ENCODE measurements at regions not wholly inside any gene's neighbourhood (a gene's known extent, or its start where the extent isn't known, plus 50 kb on each side); places are given as distances from the start of the nearest gene placed in this dataset.

DNA sequence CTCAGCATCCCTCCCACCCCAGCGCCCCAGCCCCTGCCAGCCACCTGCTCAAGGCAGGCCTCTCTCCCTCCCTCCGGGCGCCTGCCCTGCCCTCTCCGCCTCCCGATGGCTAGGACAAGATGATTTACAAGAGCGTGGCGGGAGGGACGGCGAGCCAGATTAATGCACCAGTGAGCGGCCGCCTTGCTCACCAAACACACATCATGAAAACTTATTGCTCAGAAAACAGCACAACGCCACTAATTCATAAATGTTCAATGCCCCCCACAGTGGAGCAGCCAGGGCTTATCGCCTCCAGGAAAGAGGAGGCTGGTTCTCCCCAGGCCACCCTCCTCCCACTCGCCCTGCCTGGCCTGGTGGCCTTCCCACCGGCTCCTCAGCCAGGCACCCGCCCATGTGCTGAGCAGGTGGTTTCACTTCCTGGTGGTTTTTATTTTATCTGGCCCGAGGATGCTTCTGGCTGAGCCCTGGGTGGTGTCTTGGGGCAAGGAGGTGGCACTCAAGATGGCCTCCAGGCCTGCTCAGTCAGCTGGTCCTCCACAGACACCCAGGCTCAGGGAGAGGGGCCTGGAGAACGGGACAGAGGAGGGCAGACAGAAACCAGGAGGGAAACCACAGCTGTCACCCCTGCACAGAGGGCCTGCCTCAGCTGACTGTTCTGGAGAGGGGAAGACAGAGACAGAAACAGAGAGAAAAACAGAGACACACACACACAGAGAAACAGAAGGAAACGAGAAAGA lies 284.9 kb downstream of the UACA start:
- DNase-seq (ENCODE audit: extremely low read depth, low read depth) = no peak

- DNase-seq (ENCODE audit: extremely low read depth, low read depth) = no peak
These were observed 285.6 kb downstream of the UACA start for GRCh38 chr15:70477750-70478250.

DNA sequence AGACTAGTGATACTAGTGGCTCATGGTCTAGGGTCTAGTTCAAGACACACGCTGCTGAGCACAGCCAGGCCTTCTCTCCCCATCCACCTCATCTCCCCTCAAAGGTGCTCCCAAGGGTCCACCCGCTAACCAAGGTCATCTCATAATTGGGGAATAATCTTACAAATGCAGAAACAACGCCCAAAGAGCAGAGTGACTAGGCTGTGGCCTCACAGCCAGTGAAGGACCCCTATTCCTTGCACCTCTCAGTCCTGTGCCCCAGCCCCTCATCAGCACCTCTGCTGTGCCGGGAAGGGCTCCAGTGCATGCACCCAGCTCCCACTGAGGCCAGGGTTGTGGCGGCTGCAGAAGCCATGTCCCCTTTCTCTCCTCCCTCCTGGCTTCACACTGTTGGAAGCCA lies 286.9 kb downstream of the UACA start:
- no peak for DNase-seq (ENCODE audit: extremely low read depth, low read depth)

DNA sequence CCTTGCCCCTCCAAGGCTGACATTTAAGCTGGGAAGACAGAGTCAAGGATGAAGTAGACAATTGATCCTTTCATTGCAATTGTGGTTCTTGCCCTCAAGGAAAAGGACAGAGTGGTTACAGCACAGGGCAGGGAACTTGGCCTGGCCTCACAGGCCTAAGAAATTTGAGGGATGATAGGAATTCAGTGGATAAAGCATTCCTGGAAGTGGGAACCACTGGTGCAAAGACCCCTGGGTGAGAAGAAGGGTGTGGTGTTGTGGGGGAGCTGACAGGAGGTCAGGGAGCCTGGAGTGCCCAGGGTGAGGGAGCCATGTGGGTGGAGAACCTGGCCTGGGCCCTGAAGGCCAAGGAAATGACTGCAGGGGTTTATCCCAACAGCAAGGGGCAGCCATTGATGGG lies 287.4 kb downstream of the UACA start:
- DNase-seq (ENCODE audit: extremely low read depth, low read depth) = no peak

GRCh38 chr15:70475407-70475781 lies 288.0 kb downstream of the UACA start:
- DNase-seq (ENCODE audit: extremely low read depth, low read depth) = no peak

GRCh38 chr15:70474471-70475406 lies 288.6 kb downstream of the UACA start:
- peak; percentile 77 for DNase-seq (ENCODE audit: extremely low read depth, low read depth)

- no peak for DNase-seq (ENCODE audit: extremely low read depth, low read depth)
These were observed 289.6 kb downstream of the UACA start for GRCh38 chr15:70473581-70474370.

GRCh38 chr15:70471517-70471916 lies 291.8 kb downstream of the UACA start:
- no peak for DNase-seq (ENCODE audit: extremely low read depth, low read depth)

DNA sequence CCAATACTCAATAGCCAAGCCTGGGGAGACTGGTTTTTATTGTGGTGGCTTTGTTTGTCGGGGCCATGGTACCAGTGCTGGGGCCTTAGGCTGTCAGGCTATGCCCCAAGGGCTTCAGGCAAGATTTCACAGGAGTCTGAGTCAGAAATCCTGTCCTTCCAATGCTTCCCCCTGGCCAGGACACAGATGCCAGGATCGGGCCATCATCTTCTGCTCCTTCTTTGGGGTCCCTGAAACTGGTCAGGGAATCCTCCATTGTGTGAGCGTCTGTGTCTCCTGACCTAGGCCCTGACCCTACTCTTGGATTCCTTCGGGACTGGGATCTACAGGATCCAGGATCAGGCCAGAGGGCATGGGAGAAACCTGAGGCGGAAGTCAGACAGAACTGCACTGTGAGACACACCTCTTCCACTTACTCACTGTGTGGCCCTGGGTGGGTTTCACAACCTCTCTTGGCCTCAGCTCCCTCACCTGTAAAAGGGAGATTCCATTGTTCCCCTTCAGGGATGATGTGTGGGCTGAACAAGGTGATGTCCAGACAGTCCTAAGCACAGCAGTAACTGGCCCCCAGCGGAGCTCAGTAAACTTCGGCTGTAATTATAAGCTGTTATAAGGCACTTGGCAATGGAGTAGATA lies 292.7 kb downstream of the UACA start:
- DNase-seq (ENCODE audit: extremely low read depth, low read depth) = no peak

- DNase-seq (ENCODE audit: extremely low read depth, low read depth) = no peak
These were observed 293.5 kb downstream of the UACA start for GRCh38 chr15:70469651-70470555.

DNA sequence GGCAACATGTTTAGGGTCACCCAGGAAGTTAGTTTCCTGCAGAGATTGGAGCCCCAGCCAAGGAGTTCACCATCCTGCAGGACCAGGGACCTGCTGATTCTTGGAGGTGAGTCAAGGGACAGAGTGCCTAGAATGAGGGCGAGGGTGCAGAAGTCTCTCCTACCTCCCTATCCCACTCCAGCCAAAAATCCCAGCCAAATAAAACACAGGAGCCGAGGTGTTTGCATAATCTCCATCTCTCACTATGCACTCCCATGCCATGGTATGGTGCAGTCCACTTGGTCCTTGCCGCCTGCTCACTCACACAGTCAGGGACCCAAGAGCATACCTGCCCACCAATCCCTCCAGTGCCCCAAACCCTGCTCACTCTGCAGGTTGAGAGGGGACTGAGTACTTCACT lies 294.2 kb downstream of the UACA start:
- no peak for DNase-seq (ENCODE audit: extremely low read depth, low read depth)

- DNase-seq (ENCODE audit: extremely low read depth, low read depth) = peak; percentile 58
These were observed 296.3 kb downstream of the UACA start for GRCh38 chr15:70466895-70467529.

- DNase-seq (ENCODE audit: extremely low read depth, low read depth) = no peak
These were observed 297.1 kb downstream of the UACA start for GRCh38 chr15:70466305-70466704.

- no peak for DNase-seq (ENCODE audit: extremely low read depth, low read depth)
These were observed 297.5 kb downstream of the UACA start for GRCh38 chr15:70465812-70466211.

- no peak for DNase-seq (ENCODE audit: extremely low read depth, low read depth)
These were observed 299.9 kb downstream of the UACA start for GRCh38 chr15:70463453-70463834.

- no peak for DNase-seq (ENCODE audit: extremely low read depth, low read depth)
These were observed 301.4 kb downstream of the UACA start for GRCh38 chr15:70461992-70462391.

GRCh38 chr15:70461017-70461416 lies 302.3 kb downstream of the UACA start:
- no peak for DNase-seq (ENCODE audit: extremely low read depth, low read depth)

- DNase-seq (ENCODE audit: extremely low read depth, low read depth) = no peak
These were observed 304.0 kb downstream of the UACA start for GRCh38 chr15:70459312-70459711.

DNA sequence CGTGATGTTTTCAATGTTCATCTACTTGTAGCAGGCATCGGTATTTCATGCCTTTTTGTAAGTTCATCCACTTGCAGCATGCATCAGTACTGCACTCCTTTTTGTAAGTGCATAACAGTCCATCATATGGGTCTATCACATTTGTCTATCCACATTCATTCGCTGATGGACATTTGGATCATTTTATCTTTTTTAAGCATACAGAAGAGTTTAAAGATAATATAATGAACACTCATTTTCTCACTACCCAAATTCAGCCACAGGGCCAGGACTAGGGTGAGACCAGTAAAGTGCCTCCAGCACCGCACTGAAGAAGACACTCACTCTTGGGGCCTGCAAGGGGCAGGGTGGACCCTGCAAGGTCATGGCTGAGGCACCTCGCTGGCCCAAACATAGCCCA lies 309.6 kb downstream of the UACA start:
- DNase-seq (ENCODE audit: extremely low read depth, low read depth) = no peak

Data from NCI-H460 (cell line).